Fibroblast of villous mesenchyme (primary cell): ENCODE measurements at regions not wholly inside any gene's neighbourhood (a gene's known extent, or its start where the extent isn't known, plus 50 kb on each side); places are given as distances from the start of the nearest gene placed in this dataset.

Source experiments
- DNase-seq: peaks from one replicate; pipeline ENCODE4 v3.0.0-alpha.2; 2010; ENCODE audit warnings: low read depth
- H3K4me3 ChIP-seq: 2 replicates; pipeline ENCODE4 v1.5.1; 2011; ENCODE audit warnings: low read depth, mild to moderate bottlenecking, low read length
- TF ChIP-seq, protein P1 (sequence below): IDR thresholded peaks from 2 replicates; pipeline ENCODE4 v1.5.1; 2012; ENCODE audit warnings: low read depth, mild to moderate bottlenecking, low read length; ENCODE audit not compliant: insufficient read depth

- no peak for DNase-seq
- no peak overlapping the region for H3K4me3 ChIP-seq
- TF ChIP-seq, protein P1, sequence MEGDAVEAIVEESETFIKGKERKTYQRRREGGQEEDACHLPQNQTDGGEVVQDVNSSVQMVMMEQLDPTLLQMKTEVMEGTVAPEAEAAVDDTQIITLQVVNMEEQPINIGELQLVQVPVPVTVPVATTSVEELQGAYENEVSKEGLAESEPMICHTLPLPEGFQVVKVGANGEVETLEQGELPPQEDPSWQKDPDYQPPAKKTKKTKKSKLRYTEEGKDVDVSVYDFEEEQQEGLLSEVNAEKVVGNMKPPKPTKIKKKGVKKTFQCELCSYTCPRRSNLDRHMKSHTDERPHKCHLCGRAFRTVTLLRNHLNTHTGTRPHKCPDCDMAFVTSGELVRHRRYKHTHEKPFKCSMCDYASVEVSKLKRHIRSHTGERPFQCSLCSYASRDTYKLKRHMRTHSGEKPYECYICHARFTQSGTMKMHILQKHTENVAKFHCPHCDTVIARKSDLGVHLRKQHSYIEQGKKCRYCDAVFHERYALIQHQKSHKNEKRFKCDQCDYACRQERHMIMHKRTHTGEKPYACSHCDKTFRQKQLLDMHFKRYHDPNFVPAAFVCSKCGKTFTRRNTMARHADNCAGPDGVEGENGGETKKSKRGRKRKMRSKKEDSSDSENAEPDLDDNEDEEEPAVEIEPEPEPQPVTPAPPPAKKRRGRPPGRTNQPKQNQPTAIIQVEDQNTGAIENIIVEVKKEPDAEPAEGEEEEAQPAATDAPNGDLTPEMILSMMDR, result no peak
These were observed 937.7 kb downstream of the SORCS1 start for GRCh38 chr10:106226828-106227227.

GRCh38 chr10:106226142-106226541, 938.4 kb downstream of the SORCS1 start:
- DNase-seq, result no peak
- TF ChIP-seq, protein P1, result no peak
- H3K4me3 ChIP-seq, result no peak overlapping the region

DNA sequence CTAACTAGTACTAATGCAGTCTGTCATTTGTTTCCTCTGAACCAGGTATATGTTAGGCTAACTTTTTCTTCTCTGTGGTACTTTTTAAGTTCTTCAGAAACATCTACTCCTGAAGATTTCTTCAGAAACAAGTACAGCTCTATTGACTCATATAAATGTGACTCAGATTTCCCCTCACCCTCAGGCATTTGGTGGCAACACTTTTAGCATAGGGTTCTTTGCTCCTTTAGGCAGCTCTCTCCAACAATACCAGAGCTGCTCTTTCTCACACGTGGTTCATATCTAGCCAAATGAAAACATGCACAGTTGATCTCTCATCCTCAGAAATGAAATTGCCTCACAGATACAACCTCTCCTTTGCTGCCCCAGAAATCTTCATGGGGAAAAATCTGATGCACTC, 939.8 kb downstream of the SORCS1 start:
- DNase-seq, result no peak
- TF ChIP-seq, protein P1, result no peak
- no peak overlapping the region for H3K4me3 ChIP-seq

DNA sequence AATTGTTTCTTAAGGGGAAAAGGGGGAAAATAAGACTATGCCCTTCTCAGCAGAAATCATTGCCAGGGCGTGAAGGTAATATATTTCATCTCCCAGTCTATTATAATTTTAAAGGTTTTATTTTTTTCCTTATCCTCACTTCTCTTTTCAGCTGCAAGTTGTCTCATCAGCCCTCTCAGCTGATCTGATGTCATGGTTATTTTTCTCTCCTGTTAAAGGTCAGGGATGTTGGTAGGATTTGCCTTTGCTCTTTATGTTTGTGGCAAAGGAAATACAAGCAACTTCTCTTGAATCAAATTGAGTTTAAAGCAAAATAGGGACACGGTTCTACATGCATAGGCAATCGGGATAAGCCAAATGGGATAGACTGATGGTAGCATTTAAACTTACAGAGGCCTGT, 946.9 kb downstream of the SORCS1 start:
- TF ChIP-seq, protein P1, result no peak
- no peak overlapping the region for H3K4me3 ChIP-seq
- no peak for DNase-seq

DNA sequence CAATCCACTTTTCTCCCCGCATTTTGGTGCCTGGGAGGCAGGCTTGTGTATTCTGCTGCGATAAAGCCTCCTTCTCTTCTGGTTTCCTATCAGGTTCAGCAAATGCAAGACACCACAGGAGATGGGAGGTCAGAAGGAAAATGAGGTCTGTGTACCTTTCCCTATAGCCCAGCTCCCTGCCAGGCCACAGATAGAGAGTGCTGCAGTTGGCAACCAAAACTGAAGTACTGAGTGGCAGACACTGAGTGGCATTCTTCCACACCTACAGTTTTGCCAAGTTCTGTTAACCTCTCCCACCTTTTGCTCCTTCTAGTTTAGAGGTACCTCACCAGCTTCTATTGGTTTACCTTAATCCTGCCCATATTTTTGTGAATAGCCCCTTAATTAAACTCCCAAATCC, 948.4 kb downstream of the SORCS1 start:
- DNase-seq, result no peak
- TF ChIP-seq, protein P1, result no peak
- no peak overlapping the region for H3K4me3 ChIP-seq

DNA sequence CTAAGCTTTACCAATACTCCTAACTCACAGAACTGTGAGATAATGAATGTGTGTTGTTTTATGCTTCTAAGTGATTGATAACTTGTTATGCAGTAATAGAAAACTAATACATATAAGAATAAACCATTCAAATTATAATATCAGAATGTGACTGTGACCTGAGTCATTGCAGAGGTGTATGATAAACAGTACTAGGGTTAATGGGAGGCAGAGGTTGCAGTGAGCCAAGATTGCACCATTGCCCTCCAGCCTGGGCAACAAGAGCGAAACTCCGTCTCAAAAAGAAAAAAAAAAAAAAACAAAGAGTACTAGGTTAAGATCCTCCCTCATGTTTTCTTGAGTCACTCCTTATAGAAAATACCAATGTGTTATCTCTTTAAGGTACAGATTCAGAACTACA, 950.3 kb downstream of the SORCS1 start:
- TF ChIP-seq, protein P1, result no peak
- DNase-seq, result no peak

DNA sequence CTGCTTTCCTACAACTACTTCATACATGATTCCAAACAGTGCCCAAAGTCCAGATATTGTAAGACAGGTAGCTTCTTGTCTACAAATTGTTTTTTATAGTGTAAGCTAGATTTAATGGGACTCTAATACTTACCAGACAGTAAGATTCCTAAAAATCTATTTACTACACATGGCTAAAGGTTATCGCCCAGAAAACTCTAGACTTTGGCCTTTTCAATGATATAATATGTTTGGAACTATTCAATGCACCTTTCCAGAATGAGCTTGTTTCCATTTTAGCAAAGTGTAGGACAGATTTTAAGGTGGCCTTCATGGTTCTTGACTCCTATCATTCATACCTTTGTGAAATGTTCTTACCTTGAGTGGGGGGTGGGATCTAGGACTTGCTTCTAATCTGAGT, 951.0 kb downstream of the SORCS1 start:
- no peak for DNase-seq
- no peak overlapping the region for H3K4me3 ChIP-seq
- TF ChIP-seq, protein P1, result no peak

More for the DNA sequence above, 950.3 kb downstream of the SORCS1 start:
- no peak overlapping the region for H3K4me3 ChIP-seq
